HG02981 (cell line): ENCODE measurements at regions not wholly inside any gene's neighbourhood (a gene's known extent, or its start where the extent isn't known, plus 50 kb on each side); places are given as distances from the start of the nearest gene placed in this dataset.

Experiments
- ATAC-seq: cut with Tn5 transposase; IDR thresholded peaks from one replicate; pipeline ENCODE4 v1.9.1; 2021; ENCODE audit warnings: mild to moderate bottlenecking, moderate library complexity; ENCODE audit not compliant: unreplicated experiment

- ATAC-seq: no peak
Measured at GRCh38 chr4:136581119-136581518, 951.2 kb downstream of the PCDH18 start.

GRCh38 chr4:136575146-136575545 is 957.1 kb downstream of the PCDH18 start:
- ATAC-seq: no peak

GRCh38 chr4:136573460-136573859 is 958.8 kb downstream of the PCDH18 start:
- ATAC-seq: no peak

DNA sequence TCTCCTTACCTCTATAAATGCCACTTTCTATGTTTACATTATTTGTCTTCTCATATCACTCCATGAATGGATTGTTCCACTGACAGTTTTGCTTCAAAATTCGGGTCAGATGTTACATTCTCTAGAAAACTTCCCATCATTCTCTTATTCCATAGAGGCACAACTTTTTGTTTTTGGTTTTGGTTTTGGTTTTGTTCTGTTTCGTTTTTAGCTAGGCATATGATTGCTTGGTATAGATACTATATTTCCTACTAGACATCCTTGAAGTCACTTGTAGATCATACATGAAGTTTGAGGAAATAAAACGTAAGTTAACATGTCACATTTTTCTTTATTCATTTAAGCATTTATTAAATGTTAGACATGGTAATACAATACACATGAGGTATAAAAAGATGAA is 961.0 kb downstream of the PCDH18 start:
- ATAC-seq: no peak

- ATAC-seq: no peak
Measured at GRCh38 chr4:136562834-136563233, 969.5 kb downstream of the PCDH18 start.

GRCh38 chr4:136558940-136559494 is 973.3 kb downstream of the PCDH18 start:
- no peak for ATAC-seq

DNA sequence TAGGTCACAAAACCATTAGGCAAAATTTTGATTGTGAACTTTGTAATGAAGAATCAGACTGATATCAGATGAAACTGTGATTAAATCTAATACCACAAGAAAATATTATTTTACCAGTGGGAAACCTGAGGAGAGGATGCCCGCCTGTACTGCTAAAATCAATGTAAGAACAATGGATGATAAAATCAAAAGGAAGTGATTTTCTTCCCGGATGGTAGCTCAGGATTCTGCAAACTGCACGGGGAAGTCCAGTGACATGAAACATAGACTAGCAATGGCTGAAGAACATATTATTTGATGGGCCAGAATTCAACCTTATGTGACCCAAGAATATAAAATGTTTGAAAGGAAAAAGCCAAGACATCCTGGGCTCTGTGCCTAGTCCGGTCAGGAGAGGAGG is 974.9 kb downstream of the PCDH18 start:
- no peak for ATAC-seq

DNA sequence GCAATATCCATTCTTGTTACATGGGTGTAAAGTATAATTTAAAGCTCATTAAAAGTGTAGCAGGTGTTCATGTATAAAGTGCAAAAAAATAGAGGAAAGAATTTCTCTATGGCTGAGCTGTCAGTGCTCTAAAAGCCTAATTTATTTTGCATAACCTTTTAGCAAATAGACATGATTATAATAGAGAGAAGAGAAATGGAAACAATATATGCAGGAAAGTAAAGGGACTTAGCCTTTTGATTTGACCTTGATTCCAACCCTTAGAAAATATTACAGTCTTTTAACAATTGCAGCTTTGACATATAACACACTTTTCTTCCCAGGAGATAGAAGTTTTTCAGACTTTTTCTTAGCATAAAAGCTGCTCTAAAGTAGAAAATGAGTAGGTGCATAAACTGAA is 978.3 kb downstream of the PCDH18 start:
- ATAC-seq: no peak

DNA sequence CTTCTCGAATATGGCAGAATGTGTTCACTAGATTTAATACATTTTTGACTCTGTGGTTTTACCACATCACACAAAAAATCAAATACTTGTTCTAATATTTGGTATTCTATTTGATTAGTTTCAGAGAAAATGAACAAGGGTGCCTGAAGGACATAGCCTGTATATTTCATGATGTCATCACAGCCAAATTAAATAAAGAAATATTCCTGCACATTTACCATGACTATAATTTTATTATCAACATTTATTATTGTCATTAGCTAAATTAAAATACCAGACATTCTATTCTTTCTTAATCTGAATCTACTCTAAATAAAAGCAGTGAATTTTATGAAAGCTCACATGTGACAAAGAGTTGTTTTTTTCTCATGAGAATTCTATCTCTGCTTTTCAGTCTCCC is 980.5 kb downstream of the PCDH18 start:
- no peak for ATAC-seq

- no peak for ATAC-seq
Measured at GRCh38 chr4:136540747-136541146, 991.5 kb downstream of the PCDH18 start.

- ATAC-seq: no peak
Measured at GRCh38 chr4:136528131-136528530, 1004.2 kb downstream of the PCDH18 start.

GRCh38 chr4:136526517-136526916 is 1005.8 kb downstream of the PCDH18 start:
- no peak for ATAC-seq

- ATAC-seq: no peak
Measured at GRCh38 chr4:136524039-136524438, 1008.3 kb downstream of the PCDH18 start.

DNA sequence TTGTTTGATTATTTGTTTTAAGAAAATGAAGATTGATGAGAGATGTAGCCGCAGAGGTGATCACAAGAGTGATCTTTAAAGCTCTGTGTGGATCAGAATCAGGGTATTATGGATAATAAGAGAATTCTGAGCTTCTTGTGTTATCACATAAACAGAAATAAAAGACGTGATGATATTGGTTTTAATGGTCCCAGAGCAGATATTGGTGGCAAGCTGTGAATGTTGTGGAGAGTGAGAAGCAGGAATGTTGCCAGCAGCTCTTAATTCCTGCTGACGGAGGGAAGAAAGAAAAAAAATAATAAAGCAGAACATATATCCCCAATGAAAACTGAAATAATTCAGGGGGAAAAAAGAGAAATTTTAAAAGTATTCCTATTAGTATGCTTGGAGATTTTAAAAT is 1015.9 kb downstream of the PCDH18 start:
- no peak for ATAC-seq

- no peak for ATAC-seq
Measured at GRCh38 chr4:136505020-136505419, 1027.3 kb downstream of the PCDH18 start.

- no peak for ATAC-seq
Measured at GRCh38 chr4:136495851-136496250, 1036.4 kb downstream of the PCDH18 start.

GRCh38 chr4:136495076-136495475 is 1037.2 kb downstream of the PCDH18 start:
- no peak for ATAC-seq

GRCh38 chr4:136489101-136489500 is 1043.2 kb downstream of the PCDH18 start:
- no peak for ATAC-seq

- ATAC-seq: no peak
Measured at GRCh38 chr4:136484996-136485395, 1047.3 kb downstream of the PCDH18 start.

DNA sequence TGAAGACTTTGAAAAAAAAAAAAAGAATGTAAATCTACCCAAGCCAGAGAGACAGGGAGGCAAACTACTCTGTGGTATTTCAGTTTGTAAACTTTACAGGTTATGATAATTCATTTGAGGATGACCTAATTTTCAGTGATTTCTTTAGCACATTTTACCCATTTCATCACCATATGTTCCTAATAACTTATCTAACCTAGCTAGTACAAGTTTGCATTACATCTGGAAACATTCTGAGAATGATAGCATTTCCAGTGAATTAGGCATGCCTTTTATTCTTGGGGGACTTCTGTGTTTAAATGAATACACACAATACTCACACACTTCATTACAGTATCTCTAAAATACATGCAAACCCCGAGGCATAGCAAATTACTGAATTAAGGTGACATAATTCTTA is 1055.5 kb downstream of the PCDH18 start:
- no peak for ATAC-seq

- no peak for ATAC-seq
Measured at GRCh38 chr4:136471051-136471450, 1061.2 kb downstream of the PCDH18 start.

DNA sequence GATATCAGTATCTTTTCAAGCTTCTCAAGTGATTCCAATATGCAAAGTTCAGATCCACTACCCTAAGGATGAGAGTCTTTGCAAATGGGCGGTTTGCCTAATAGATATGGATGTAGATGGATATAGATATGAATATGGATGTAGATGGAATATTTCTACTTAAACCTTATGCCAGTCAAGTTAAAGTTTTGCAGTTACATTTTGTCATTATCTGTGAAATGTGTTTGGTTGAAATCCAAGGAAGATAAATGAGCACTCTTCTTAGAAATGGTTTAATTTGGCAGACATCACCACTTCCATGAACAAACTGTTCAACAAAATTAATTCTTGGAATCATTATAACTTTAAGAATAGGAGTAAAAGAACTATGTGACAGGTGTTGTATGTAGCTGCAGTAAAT is 1066.6 kb downstream of the PCDH18 start:
- no peak for ATAC-seq

DNA sequence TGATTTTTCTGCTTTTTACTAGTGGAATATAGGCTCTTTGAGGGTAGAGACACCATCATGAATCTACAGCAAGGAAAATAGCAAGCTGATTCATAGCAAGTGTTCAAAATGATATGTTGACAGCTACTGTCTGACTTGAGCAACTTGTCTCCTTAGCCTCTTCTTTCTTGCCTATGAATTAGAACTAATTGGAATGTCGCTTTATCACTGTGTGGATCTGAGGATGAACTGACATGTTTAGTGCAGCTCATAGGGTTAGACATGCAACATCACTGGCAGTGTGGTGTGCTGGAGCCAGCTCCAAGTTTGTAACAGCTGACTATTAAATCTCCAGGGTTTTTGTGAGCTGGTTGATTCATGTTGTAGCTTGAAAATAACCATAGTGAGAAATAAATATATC is 1068.4 kb downstream of the PCDH18 start:
- ATAC-seq: no peak

GRCh38 chr4:136461533-136461932 is 1070.8 kb downstream of the PCDH18 start:
- no peak for ATAC-seq
